ENCODE measurements at regions not wholly inside any gene's neighbourhood (a gene's known extent, or its start where the extent isn't known, plus 50 kb on each side); places are given as distances from the start of the nearest gene placed in this dataset.

- TF ChIP-seq, protein P1, sequence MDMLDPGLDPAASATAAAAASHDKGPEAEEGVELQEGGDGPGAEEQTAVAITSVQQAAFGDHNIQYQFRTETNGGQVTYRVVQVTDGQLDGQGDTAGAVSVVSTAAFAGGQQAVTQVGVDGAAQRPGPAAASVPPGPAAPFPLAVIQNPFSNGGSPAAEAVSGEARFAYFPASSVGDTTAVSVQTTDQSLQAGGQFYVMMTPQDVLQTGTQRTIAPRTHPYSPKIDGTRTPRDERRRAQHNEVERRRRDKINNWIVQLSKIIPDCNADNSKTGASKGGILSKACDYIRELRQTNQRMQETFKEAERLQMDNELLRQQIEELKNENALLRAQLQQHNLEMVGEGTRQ (IDR thresholded peaks at IDR 0.05; ENCODE audit: borderline replicate concordance, low read depth, low read length), result no peak
- no peak for TF ChIP-seq MAX (IDR thresholded peaks at IDR 0.05; ENCODE audit: low read depth)
- TF ChIP-seq, protein P2, sequence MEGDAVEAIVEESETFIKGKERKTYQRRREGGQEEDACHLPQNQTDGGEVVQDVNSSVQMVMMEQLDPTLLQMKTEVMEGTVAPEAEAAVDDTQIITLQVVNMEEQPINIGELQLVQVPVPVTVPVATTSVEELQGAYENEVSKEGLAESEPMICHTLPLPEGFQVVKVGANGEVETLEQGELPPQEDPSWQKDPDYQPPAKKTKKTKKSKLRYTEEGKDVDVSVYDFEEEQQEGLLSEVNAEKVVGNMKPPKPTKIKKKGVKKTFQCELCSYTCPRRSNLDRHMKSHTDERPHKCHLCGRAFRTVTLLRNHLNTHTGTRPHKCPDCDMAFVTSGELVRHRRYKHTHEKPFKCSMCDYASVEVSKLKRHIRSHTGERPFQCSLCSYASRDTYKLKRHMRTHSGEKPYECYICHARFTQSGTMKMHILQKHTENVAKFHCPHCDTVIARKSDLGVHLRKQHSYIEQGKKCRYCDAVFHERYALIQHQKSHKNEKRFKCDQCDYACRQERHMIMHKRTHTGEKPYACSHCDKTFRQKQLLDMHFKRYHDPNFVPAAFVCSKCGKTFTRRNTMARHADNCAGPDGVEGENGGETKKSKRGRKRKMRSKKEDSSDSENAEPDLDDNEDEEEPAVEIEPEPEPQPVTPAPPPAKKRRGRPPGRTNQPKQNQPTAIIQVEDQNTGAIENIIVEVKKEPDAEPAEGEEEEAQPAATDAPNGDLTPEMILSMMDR (IDR thresholded peaks at IDR 0.05), result no peak
- no peak for TF ChIP-seq JUND (IDR thresholded peaks at IDR 0.05)
- TF ChIP-seq SMC3 (IDR thresholded peaks at IDR 0.05; ENCODE audit: low read depth, low read length), result no peak
- TF ChIP-seq YY1 (IDR thresholded peaks at IDR 0.05; ENCODE audit: low read depth), result no peak
Observed at GRCh38 chr1:220323717-220324116, 51.5 kb upstream of the RAB3GAP2 start.
